Tongue (tissue), 1 donor: ENCODE measurements at regions not wholly inside any gene's neighbourhood (a gene's known extent, or its start where the extent isn't known, plus 50 kb on each side); places are given as distances from the start of the nearest gene placed in this dataset.
"Not testable (repeated sequence)": the region's sequence is repeated elsewhere in the genome, so short reads cannot be mapped to it uniquely, and the experiment has no call there.

Experiments used
- DNase-seq: peaks from one replicate; pipeline ENCODE4 v3.0.0-alpha.2; 2015

DNA sequence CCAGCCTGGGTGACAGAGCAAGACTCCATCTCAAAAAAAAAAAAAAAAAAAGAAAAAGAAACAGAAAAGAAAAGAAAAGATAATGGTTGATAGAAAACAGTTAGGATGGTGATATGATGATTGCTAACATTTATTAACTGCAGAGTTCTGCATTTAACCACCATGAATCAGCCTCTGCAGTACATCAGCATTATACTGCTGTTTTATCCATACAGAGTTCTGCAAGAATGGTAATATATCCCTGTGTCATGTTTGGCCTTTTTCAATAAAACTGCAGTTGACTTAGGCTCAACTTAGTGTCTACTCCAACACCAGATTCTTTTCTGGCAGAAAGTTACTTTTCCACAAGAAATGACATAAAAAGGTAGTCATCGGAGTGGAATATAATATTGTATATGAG, 62.6 kb downstream of the DUSP6 start:
- DNase-seq, result no peak

GRCh38 chr12:89288959-89289358, 63.3 kb downstream of the DUSP6 start:
- DNase-seq, result no peak

DNA sequence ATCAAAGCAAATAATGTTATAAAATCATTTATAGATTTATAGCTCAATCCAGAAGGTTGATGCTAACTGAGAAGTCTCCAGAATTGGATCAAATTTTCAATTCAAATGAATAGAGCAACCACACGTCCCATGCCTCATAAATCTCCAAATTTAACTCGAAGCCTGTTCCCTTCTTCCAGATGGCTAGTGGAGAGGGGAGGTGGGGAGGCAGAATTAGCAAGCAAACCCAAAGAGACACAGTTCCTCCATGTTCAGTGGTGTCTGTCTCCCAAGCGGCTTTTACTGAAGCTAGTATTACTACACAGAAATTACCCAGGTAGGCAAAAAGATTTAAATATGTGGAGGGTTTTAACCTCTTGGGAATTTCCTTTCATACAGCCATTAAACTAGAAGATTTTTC, 65.8 kb downstream of the DUSP6 start:
- DNase-seq, result no peak

- no peak for DNase-seq
Measured at GRCh38 chr12:89281539-89281867, 70.8 kb downstream of the DUSP6 start.

GRCh38 chr12:89280833-89281538, 71.3 kb downstream of the DUSP6 start:
- peak; percentile 28 for DNase-seq

- DNase-seq, result no peak
Measured at GRCh38 chr12:89279499-89279898, 72.8 kb downstream of the DUSP6 start.

DNA sequence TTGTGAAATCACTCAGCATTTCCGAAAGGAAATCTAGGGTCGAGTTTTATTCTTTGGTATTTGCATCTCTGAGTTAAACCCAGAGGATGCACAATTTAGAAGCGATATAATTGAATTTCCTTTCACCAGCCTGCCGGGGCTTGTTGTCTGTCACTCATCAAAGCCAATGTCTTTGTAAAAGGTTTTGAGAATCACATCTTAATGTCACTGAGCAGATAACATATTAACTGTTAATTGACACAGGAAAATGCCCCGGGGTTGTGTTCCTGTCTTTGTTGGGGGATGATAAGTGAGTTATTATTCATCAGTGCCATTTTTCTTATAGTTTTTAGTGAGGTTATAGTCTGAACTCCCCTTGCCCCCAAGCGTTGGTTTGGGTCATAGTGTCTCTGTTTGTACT, 73.4 kb downstream of the DUSP6 start:
- no peak for DNase-seq

DNA sequence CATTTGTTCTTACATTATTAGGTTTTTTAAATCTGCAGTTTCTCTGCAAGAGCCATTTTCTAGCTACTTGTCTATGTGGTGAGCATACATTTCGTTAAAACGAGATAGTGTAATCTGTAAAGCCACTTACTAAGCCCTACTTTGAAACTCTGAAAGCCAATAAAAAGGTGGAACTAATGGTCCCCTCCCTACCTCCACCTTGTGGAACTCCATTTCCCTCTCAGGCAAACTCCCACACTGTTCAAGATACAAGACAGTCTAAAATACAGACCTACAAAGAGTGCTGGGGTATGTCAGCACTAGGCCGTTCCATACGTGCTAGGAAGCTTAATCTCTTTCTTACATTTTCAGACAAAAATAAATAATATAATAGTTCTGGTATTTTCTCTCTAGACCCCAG, 74.1 kb downstream of the DUSP6 start:
- no peak for DNase-seq

- DNase-seq, result no peak
Measured at GRCh38 chr12:89276860-89277259, 75.4 kb downstream of the DUSP6 start.

DNA sequence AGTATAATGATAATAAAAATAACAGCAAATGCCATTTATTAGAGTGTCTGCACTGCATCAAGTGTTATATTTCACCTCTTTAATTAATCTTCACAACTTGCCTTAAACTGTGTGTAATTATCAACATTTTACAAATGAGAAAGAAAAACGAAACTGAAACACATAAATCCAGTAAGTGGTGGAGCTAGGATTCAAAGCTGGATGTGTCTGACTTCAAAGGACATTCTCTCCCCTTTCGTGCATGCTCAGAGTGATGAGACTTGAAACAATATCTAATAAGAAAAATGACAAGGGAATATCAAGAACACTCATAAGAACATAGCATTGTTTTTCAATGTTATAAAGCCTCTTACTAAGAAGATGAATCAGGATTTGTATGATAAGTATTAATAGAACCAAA, 78.8 kb downstream of the DUSP6 start:
- no peak for DNase-seq

DNA sequence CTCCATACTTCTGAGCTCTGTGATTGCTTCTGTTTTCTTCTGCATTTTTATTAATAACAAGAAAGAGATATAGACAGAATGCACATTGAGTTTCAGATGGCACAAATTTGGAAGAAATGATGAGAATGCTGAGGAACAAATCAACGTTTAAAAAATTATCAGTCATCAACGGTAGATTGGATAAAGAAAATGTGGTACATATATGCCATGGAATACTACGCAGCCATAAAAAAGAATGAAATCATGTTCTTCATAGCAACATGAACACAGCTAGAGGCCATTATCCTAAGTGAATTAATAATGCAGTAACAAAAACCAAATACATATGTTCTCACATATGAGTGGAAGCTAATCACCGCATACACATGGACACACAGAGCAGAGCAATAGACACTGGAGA, 81.8 kb downstream of the DUSP6 start:
- no peak for DNase-seq

DNA sequence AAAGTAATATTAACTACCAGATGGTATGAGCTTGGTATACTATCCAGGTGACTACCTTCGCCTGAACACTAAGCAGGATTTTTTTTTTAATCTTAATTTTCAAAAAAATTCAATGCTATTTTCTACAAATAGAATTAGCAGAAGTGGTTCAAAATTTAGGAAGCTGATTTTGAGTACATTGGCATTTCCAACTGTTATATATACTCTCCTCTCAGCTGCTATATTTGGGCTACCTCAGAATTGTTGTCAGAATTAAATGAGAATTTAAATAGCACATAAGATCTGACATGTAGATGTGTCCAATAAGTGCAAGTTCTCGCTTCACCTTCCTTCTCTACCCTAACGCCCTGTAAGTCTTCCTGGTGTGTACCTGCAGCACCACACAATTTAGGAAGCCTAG, 83.1 kb downstream of the DUSP6 start:
- no peak for DNase-seq

GRCh38 chr12:89267404-89267803, 84.9 kb downstream of the DUSP6 start:
- DNase-seq, result no peak

GRCh38 chr12:89266574-89267188, 85.6 kb downstream of the DUSP6 start:
- DNase-seq, result not testable (repeated sequence)

DNA sequence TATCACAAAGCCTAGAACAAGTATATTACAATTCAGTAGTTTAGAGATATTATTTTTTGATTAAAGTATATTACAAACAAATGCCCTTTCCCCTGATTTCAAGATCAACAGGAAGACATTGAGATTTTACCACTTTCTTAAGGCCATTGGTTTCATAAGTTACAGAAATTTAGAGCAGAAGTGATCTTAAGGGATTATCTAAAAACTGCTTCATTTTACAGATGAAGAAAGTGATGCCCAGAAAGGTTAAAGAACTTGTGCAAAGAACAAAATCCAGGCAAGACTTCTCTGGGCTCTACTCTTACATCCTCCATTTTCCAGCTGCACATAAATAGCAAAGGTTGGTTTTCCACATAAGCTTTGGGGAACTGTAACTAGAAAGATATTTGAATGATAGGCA, 87.5 kb downstream of the DUSP6 start:
- no peak for DNase-seq

DNA sequence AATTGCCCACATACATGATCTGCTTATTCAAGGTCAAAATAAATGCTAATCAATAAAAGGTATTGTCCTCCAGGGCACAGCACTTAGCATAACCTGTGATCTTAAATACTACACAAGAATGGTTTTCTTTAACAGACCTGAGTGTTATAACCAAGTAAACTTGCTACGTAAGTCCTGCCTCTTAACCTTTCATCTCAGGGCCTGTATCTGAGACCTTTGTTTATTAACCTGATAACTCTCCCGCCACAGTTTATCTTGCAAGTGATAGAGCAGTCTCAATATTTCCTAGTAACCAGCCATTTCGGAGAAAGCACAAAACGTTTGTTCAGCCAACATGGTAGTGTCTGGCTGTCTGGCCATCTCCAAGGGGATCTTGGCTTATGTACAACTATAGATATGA, 88.4 kb downstream of the DUSP6 start:
- DNase-seq, result no peak

DNA sequence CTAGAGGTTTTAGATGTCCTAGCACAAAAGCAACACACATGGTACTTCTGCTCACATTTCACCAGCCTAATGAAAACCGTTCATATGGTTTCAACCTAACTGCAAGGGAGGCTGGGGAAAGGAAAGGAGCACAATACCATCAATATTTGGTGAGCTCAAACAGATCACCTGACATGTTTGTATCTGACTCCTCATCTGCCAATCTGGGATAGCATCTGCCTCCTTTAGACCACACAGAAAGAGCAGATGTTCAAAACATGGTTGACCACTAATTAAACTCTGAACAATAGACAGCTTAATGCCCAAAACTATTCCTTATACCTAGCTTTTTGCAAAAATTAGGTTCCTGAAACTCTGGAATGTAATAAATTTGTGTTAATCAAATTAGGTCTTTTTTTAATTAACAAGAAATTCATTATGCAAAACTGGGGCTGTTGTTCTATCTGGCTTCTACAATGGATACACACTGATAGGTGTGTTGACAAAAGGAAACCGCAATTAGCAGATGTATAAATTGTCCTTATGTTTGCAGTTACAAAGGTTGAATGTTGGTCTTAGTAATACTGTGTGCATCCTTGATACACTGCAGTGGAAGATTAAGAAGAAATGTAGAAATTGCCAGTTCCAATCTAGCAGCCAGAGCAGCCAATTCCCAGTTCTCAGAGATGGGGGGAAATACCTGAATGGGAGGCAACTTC, 89.3 kb downstream of the DUSP6 start:
- DNase-seq, result no peak

DNA sequence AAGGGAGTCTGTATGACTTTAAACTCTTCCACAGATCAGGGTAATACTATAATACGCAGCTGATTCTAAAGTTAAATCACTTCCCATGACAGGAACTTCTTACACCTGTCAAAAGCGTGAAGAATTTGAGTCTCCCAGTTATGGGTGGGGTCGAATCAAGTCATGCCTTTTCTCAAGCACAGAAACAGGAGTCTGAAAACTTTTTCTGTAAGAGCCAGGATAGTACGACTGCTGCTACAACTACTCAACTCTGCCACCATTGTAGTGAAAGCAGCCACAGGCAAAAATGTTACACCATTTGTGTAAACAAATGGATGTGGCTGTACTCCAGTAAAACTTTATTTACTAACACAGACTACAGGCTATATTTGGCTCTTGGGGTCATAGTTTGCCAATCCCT, 90.3 kb downstream of the DUSP6 start:
- DNase-seq, result peak; percentile 55

- DNase-seq, result no peak
Measured at GRCh38 chr12:89260841-89261637, 91.3 kb downstream of the DUSP6 start.

- no peak for DNase-seq
Measured at GRCh38 chr12:89259821-89260220, 92.5 kb downstream of the DUSP6 start.

GRCh38 chr12:89258240-89258969, 93.9 kb downstream of the DUSP6 start:
- no peak for DNase-seq

DNA sequence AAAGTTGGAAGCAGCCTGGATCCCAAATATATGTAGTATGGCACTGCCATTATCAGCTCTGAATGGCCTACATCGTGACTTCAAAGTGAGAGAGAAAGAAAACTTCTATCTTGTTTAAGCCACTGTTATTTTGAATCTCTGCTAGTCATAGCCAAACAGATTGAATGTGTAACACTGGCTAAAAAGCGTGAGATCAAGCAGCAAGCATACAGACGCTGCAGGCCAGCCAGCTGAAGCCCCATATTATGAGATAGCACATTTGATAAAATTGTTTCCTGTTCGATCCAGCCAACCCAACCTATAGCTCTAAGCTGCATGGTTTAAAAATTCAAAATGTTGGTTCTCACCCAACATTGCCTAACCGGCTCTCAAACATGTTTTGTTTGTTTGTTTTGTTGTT, 95.0 kb downstream of the DUSP6 start:
- DNase-seq, result no peak
